ENCODE measurements at regions not wholly inside any gene's neighbourhood (a gene's known extent, or its start where the extent isn't known, plus 50 kb on each side); places are given as distances from the start of the nearest gene placed in this dataset.

GRCh38 chr9:4922101-4922500, 63.0 kb upstream of the JAK2 start (continued):
- TF ChIP-seq ZNF462 (CRISPR knock-in tag; IDR thresholded peaks at IDR 0.05) (no peak), EZH2 (IDR thresholded peaks at IDR 0.05; ENCODE audit: low read depth, unreplicated experiment) (no peak), ZNF331 (CRISPR knock-in tag; IDR thresholded peaks at IDR 0.05; ENCODE audit: low read depth) (no peak), CREB1 (CRISPR knock-in tag; IDR thresholded peaks at IDR 0.05; ENCODE audit: low read depth) (no peak), ZNF114 (CRISPR knock-in tag; IDR thresholded peaks at IDR 0.05) (no peak), ETS1 (IDR thresholded peaks at IDR 0.05) (no peak), POLR2AphosphoS5 (IDR thresholded peaks at IDR 0.05; ENCODE audit: low read depth) (no peak), CTCF (conservative IDR thresholded peaks at IDR 0.05; ENCODE audit: low read depth in 2 of 2) (no peak), STAT1 (IDR thresholded peaks at IDR 0.05; ENCODE audit: unreplicated experiment) (no peak)

All from GM23338 (cell line).